ENCODE measurements at regions not wholly inside any gene's neighbourhood (a gene's known extent, or its start where the extent isn't known, plus 50 kb on each side); places are given as distances from the start of the nearest gene placed in this dataset.

GRCh38 chr5:68999181-68999580, 94.6 kb upstream of the SLC30A5 start:
- TF ChIP-seq, protein P1, sequence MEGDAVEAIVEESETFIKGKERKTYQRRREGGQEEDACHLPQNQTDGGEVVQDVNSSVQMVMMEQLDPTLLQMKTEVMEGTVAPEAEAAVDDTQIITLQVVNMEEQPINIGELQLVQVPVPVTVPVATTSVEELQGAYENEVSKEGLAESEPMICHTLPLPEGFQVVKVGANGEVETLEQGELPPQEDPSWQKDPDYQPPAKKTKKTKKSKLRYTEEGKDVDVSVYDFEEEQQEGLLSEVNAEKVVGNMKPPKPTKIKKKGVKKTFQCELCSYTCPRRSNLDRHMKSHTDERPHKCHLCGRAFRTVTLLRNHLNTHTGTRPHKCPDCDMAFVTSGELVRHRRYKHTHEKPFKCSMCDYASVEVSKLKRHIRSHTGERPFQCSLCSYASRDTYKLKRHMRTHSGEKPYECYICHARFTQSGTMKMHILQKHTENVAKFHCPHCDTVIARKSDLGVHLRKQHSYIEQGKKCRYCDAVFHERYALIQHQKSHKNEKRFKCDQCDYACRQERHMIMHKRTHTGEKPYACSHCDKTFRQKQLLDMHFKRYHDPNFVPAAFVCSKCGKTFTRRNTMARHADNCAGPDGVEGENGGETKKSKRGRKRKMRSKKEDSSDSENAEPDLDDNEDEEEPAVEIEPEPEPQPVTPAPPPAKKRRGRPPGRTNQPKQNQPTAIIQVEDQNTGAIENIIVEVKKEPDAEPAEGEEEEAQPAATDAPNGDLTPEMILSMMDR (IDR thresholded peaks at IDR 0.05; ENCODE audit: low read length), result no peak
- TF ChIP-seq EZH2 (IDR thresholded peaks at IDR 0.05; ENCODE audit: borderline replicate concordance, low read length), result no peak
